ENCODE measurements at regions not wholly inside any gene's neighbourhood (a gene's known extent, or its start where the extent isn't known, plus 50 kb on each side); places are given as distances from the start of the nearest gene placed in this dataset.

DNA sequence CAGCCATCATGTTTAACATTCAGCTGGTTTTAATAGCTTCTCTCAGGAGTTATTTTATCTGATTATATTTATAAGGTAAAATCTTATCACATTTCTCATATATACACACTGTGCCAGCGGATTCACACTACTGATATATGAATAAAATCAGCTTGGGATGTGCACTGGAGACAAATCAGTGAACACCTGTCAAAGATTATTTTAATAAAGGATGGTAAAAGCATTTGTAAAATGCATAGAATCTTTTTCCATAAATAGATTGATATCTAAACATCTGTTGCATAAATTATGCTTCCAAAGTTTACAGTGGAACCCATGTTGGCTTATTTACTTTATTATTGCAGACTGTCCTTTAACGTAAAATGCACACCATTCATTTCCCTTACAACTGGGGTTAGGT is 1125.8 kb upstream of the CNTN5 start (continued):
- TF ChIP-seq, protein P1, sequence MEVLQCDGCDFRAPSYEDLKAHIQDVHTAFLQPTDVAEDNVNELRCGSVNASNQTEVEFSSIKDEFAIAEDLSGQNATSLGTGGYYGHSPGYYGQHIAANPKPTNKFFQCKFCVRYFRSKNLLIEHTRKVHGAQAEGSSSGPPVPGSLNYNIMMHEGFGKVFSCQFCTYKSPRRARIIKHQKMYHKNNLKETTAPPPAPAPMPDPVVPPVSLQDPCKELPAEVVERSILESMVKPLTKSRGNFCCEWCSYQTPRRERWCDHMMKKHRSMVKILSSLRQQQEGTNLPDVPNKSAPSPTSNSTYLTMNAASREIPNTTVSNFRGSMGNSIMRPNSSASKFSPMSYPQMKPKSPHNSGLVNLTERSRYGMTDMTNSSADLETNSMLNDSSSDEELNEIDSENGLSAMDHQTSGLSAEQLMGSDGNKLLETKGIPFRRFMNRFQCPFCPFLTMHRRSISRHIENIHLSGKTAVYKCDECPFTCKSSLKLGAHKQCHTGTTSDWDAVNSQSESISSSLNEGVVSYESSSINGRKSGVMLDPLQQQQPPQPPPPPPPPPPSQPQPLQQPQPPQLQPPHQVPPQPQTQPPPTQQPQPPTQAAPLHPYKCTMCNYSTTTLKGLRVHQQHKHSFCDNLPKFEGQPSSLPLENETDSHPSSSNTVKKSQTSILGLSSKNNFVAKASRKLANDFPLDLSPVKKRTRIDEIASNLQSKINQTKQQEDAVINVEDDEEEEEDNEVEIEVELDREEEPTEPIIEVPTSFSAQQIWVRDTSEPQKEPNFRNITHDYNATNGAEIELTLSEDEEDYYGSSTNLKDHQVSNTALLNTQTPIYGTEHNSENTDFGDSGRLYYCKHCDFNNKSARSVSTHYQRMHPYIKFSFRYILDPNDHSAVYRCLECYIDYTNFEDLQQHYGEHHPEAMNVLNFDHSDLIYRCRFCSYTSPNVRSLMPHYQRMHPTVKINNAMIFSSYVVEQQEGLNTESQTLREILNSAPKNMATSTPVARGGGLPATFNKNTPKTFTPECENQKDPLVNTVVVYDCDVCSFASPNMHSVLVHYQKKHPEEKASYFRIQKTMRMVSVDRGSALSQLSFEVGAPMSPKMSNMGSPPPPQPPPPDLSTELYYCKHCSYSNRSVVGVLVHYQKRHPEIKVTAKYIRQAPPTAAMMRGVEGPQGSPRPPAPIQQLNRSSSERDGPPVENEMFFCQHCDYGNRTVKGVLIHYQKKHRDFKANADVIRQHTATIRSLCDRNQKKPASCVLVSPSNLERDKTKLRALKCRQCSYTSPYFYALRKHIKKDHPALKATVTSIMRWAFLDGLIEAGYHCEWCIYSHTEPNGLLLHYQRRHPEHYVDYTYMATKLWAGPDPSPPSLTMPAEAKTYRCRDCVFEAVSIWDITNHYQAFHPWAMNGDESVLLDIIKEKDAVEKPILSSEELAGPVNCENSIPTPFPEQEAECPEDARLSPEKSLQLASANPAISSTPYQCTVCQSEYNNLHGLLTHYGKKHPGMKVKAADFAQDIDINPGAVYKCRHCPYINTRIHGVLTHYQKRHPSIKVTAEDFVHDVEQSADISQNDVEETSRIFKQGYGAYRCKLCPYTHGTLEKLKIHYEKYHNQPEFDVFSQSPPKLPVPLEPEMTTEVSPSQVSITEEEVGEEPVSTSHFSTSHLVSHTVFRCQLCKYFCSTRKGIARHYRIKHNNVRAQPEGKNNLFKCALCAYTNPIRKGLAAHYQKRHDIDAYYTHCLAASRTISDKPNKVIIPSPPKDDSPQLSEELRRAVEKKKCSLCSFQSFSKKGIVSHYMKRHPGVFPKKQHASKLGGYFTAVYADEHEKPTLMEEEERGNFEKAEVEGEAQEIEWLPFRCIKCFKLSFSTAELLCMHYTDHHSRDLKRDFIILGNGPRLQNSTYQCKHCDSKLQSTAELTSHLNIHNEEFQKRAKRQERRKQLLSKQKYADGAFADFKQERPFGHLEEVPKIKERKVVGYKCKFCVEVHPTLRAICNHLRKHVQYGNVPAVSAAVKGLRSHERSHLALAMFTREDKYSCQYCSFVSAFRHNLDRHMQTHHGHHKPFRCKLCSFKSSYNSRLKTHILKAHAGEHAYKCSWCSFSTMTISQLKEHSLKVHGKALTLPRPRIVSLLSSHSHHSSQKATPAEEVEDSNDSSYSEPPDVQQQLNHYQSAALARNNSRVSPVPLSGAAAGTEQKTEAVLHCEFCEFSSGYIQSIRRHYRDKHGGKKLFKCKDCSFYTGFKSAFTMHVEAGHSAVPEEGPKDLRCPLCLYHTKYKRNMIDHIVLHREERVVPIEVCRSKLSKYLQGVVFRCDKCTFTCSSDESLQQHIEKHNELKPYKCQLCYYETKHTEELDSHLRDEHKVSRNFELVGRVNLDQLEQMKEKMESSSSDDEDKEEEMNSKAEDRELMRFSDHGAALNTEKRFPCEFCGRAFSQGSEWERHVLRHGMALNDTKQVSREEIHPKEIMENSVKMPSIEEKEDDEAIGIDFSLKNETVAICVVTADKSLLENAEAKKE (CRISPR knock-in tag; IDR thresholded peaks at IDR 0.05), result no peak
- no peak for TF ChIP-seq CTCF (conservative IDR thresholded peaks at IDR 0.05; ENCODE audit: low read depth in 2 of 2)
- no peak for TF ChIP-seq STAT1 (IDR thresholded peaks at IDR 0.05; ENCODE audit: unreplicated experiment)
- TF ChIP-seq JUNB (IDR thresholded peaks at IDR 0.05; ENCODE audit: unreplicated experiment), result no peak
- no peak for TF ChIP-seq CREB1 (CRISPR knock-in tag; IDR thresholded peaks at IDR 0.05; ENCODE audit: low read depth)
- TF ChIP-seq EZH2 (IDR thresholded peaks at IDR 0.05; ENCODE audit: low read depth, unreplicated experiment), result no peak
- TF ChIP-seq EZH2phosphoT487 (IDR thresholded peaks at IDR 0.05; ENCODE audit: unreplicated experiment), result no peak
- TF ChIP-seq, protein P2, sequence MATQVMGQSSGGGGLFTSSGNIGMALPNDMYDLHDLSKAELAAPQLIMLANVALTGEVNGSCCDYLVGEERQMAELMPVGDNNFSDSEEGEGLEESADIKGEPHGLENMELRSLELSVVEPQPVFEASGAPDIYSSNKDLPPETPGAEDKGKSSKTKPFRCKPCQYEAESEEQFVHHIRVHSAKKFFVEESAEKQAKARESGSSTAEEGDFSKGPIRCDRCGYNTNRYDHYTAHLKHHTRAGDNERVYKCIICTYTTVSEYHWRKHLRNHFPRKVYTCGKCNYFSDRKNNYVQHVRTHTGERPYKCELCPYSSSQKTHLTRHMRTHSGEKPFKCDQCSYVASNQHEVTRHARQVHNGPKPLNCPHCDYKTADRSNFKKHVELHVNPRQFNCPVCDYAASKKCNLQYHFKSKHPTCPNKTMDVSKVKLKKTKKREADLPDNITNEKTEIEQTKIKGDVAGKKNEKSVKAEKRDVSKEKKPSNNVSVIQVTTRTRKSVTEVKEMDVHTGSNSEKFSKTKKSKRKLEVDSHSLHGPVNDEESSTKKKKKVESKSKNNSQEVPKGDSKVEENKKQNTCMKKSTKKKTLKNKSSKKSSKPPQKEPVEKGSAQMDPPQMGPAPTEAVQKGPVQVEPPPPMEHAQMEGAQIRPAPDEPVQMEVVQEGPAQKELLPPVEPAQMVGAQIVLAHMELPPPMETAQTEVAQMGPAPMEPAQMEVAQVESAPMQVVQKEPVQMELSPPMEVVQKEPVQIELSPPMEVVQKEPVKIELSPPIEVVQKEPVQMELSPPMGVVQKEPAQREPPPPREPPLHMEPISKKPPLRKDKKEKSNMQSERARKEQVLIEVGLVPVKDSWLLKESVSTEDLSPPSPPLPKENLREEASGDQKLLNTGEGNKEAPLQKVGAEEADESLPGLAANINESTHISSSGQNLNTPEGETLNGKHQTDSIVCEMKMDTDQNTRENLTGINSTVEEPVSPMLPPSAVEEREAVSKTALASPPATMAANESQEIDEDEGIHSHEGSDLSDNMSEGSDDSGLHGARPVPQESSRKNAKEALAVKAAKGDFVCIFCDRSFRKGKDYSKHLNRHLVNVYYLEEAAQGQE (IDR thresholded peaks at IDR 0.05; ENCODE audit: unreplicated experiment), result no peak

Measured in GM23338 (cell line).